GM23338 (cell line): ENCODE measurements at regions not wholly inside any gene's neighbourhood (a gene's known extent, or its start where the extent isn't known, plus 50 kb on each side); places are given as distances from the start of the nearest gene placed in this dataset.
A peak's percentile ranks its signal among the peaks of the same experiment; 100 is the strongest.

Experiments used
- ATAC-seq: fragments of 200-7000 bp; cut with Tn5 transposase; 3 replicates; pipeline ENCODE4 v1.9.1; 2020
- DNase-seq: peaks from one replicate; pipeline ENCODE4 v3.0.0-alpha.2; 2015; ENCODE audit warnings: low spot score
- H2AFZ ChIP-seq: fragments of 200-600 bp; sonication (generic); 2 replicates; pipeline ENCODE4 v1.8.0; 2016; ENCODE audit warnings: antibody characterized with exemption, mild to moderate bottlenecking, moderate library complexity
- H3F3A ChIP-seq: fragments of 200-600 bp; sonication (generic); replicated peaks from 2 replicates; pipeline ENCODE4 v1.8.0; 2017; ENCODE audit warnings: antibody characterized with exemption, mixed run types, low read depth
- H3K27ac ChIP-seq: fragments of 200-600 bp; sonication (generic); 2 replicates; pipeline ENCODE4 v1.6.1; 2016; ENCODE audit warnings: low read depth
- H3K27me3 ChIP-seq: fragments of 200-600 bp; sonication (generic); 2 replicates; pipeline ENCODE4 v1.8.0; 2016; ENCODE audit warnings: mild to moderate bottlenecking, mixed run types, moderate library complexity; ENCODE audit not compliant: insufficient read depth
- H3K36me3 ChIP-seq: fragments of 200-600 bp; sonication (generic); 2 replicates; pipeline ENCODE4 v1.8.0; 2016; ENCODE audit warnings: mild to moderate bottlenecking; ENCODE audit not compliant: insufficient read depth
- H3K4me1 ChIP-seq: fragments of 200-600 bp; sonication (generic); 2 replicates; pipeline ENCODE4 v1.8.0; 2016; ENCODE audit warnings: mild to moderate bottlenecking, moderate library complexity; ENCODE audit not compliant: insufficient read depth
- H3K4me2 ChIP-seq: fragments of 200-600 bp; sonication (generic); 2 replicates; pipeline ENCODE4 v1.7.1; 2017; ENCODE audit warnings: mixed run types
- H3K4me3 ChIP-seq: fragments of 200-600 bp; sonication (generic); 2 replicates; pipeline ENCODE4 v1.6.1; 2016; ENCODE audit warnings: mixed run types
- H3K79me2 ChIP-seq: fragments of 200-600 bp; sonication (generic); replicated peaks from 2 replicates; pipeline ENCODE4 v1.8.0; 2017; ENCODE audit warnings: mild to moderate bottlenecking; ENCODE audit not compliant: insufficient read depth
- H3K9me2 ChIP-seq: fragments of 200-600 bp; sonication (generic); 2 replicates; pipeline ENCODE4 v1.8.0; 2017; ENCODE audit not compliant: insufficient read depth
- H4K20me1 ChIP-seq: fragments of 200-600 bp; sonication (generic); replicated peaks from 2 replicates; pipeline ENCODE4 v1.8.0; 2017; ENCODE audit warnings: mild to moderate bottlenecking; ENCODE audit not compliant: insufficient read depth
- H3K27ac Mint-ChIP-seq: 2 replicates; pipeline ENCODE4 v1.8.0; 2020; ENCODE audit warnings: inconsistent platforms, mild to moderate bottlenecking, moderate library complexity, mixed read lengths
- H3K27me3 Mint-ChIP-seq: 3 replicates; pipeline ENCODE4 v1.8.0; 2022; ENCODE audit warnings: low read depth, mild to moderate bottlenecking, moderate library complexity, mixed read lengths, inconsistent platforms; ENCODE audit not compliant: insufficient read depth, poor library complexity
- H3K36me3 Mint-ChIP-seq: 3 replicates; pipeline ENCODE4 v1.8.0; 2021; ENCODE audit warnings: low read depth, mild to moderate bottlenecking, inconsistent platforms, moderate library complexity, mixed read lengths
- H3K4me1 Mint-ChIP-seq: 3 replicates; pipeline ENCODE4 v1.8.0; 2020; ENCODE audit warnings: mild to moderate bottlenecking, inconsistent platforms, mixed read lengths
- H3K4me3 Mint-ChIP-seq: 3 replicates; pipeline ENCODE4 v1.8.0; 2021; ENCODE audit warnings: moderate library complexity, mild to moderate bottlenecking, inconsistent platforms, mixed read lengths
- H3K9me3 Mint-ChIP-seq: 3 replicates; pipeline ENCODE4 v1.8.0; 2020; ENCODE audit warnings: moderate library complexity, mild to moderate bottlenecking, inconsistent platforms, mixed read lengths
- CREB1 ChIP-seq: fragments of 250-450 bp; sonication (Bioruptor Pico); IDR thresholded peaks from 2 replicates; pipeline ENCODE4 v1.5.0; 2020; ENCODE audit warnings: low read depth, mild to moderate bottlenecking, moderate library complexity
- EZH2 ChIP-seq: fragments of 200-600 bp; sonication (generic); IDR thresholded peaks from one replicate; pipeline ENCODE4 v1.8.0; 2017; ENCODE audit warnings: antibody characterized with exemption, mild to moderate bottlenecking, low read depth; ENCODE audit not compliant: unreplicated experiment
- JUNB ChIP-seq: IDR thresholded peaks from one replicate; pipeline ENCODE4 v1.6.1; 2016; ENCODE audit warnings: antibody characterized with exemption; ENCODE audit not compliant: unreplicated experiment
- NANOG ChIP-seq: IDR thresholded peaks from 2 replicates; pipeline ENCODE4 v1.6.1; 2016; ENCODE audit warnings: antibody characterized with exemption, borderline replicate concordance
- POLR2AphosphoS5 ChIP-seq: IDR thresholded peaks from 2 replicates; pipeline ENCODE4 v1.6.1; 2016; ENCODE audit warnings: antibody characterized with exemption, low read depth
- ZNF114 ChIP-seq: fragments of 250-450 bp; sonication (Bioruptor Pico); IDR thresholded peaks from 2 replicates; pipeline ENCODE4 v1.5.0; 2020; ENCODE audit warnings: mild to moderate bottlenecking, moderate library complexity
- ZNF462 ChIP-seq: fragments of 250-450 bp; sonication (Bioruptor Pico); IDR thresholded peaks from 2 replicates; pipeline ENCODE4 v1.5.0; 2020; ENCODE audit warnings: mild to moderate bottlenecking, moderate library complexity

GRCh38 chr5:15142458-15142857, 270.9 kb upstream of the ANKH start:
- TF ChIP-seq ZNF114 (CRISPR knock-in tag): no peak
- no peaks in the 10 kb centered on the region for H3K36me3 Mint-ChIP-seq
- no peaks in the 10 kb centered on the region for H4K20me1 ChIP-seq
- H3K4me1 Mint-ChIP-seq: peaks cover 4% of the 10 kb centered on the region
- H3F3A ChIP-seq: no peaks in the 10 kb centered on the region
- H3K27me3 ChIP-seq: no peaks in the 10 kb centered on the region
- H3K9me2 ChIP-seq: peaks cover 3% of the 10 kb centered on the region; the same call in 1 of the 2 replicates
- ATAC-seq (no peak), DNase-seq (no peak)
- H3K27me3 Mint-ChIP-seq: no peaks in the 10 kb centered on the region
- no peak overlapping the region for H3K4me2 ChIP-seq
- H3K4me3 ChIP-seq: no peak overlapping the region
- no peaks in the 10 kb centered on the region for H3K4me1 ChIP-seq
- no peaks in the 10 kb centered on the region for H3K9me3 Mint-ChIP-seq
- H3K27ac Mint-ChIP-seq: no peak overlapping the region
- H3K27ac ChIP-seq: no peak overlapping the region
- H3K4me3 Mint-ChIP-seq: no peak overlapping the region
- H2AFZ ChIP-seq: no peak overlapping the region
- no peaks in the 10 kb centered on the region for H3K79me2 ChIP-seq
- no peaks in the 10 kb centered on the region for H3K36me3 ChIP-seq

- Histone ChIP-seq H3F3A (no peaks in the 10 kb centered on the region), H3K27me3 (no peaks in the 10 kb centered on the region), H3K4me1 (no peaks in the 10 kb centered on the region), H3K79me2 (no peaks in the 10 kb centered on the region), H3K4me2 (no peak overlapping the region), H3K27ac (no peak overlapping the region), H3K36me3 (no peaks in the 10 kb centered on the region), H2AFZ (no peak overlapping the region), H3K9me2 (no peaks in the 10 kb centered on the region; the same call in 1 of the 2 replicates), H3K4me3 (no peak overlapping the region), H4K20me1 (no peaks in the 10 kb centered on the region)
- Mint-ChIP-seq H3K27ac (no peak overlapping the region; the same call in 1 of the 2 replicates), H3K36me3 (peaks cover 7% of the 10 kb centered on the region; the same call in 1 of the 3 replicates), H3K4me1 (peaks cover 16% of the 10 kb centered on the region), H3K27me3 (peaks cover 1% of the 10 kb centered on the region), H3K4me3 (no peak overlapping the region), H3K9me3 (peaks cover 5% of the 10 kb centered on the region; the same call in 1 of the 3 replicates)
- TF ChIP-seq NANOG (peak; percentile 63; the same call in 1 of the 2 replicates), CREB1 (CRISPR knock-in tag) (no peak), EZH2 (no peak), ZNF114 (CRISPR knock-in tag) (no peak), POLR2AphosphoS5 (no peak), JUNB (no peak)
- DNase-seq (peak; percentile 57), ATAC-seq (peak; percentile 53)
These were observed 265.8 kb upstream of the ANKH start for GRCh38 chr5:15137414-15137813.

GRCh38 chr5:15135661-15136060, 264.1 kb upstream of the ANKH start:
- H3K27me3 Mint-ChIP-seq: peaks cover 1% of the 10 kb centered on the region
- no peak for TF ChIP-seq ZNF462 (CRISPR knock-in tag)
- H2AFZ ChIP-seq: no peak overlapping the region
- peaks cover 7% of the 10 kb centered on the region; the same call in 1 of the 3 replicates for H3K36me3 Mint-ChIP-seq
- ATAC-seq (no peak), DNase-seq (no peak)
- peaks cover 16% of the 10 kb centered on the region for H3K4me1 Mint-ChIP-seq
- no peaks in the 10 kb centered on the region for H3K36me3 ChIP-seq
- H3F3A ChIP-seq: no peaks in the 10 kb centered on the region
- H3K4me1 ChIP-seq: no peaks in the 10 kb centered on the region
- no peaks in the 10 kb centered on the region for H3K79me2 ChIP-seq
- no peak overlapping the region for H3K27ac Mint-ChIP-seq
- H3K27ac ChIP-seq: no peak overlapping the region
- peaks cover 5% of the 10 kb centered on the region; the same call in 1 of the 3 replicates for H3K9me3 Mint-ChIP-seq
- H3K27me3 ChIP-seq: no peaks in the 10 kb centered on the region
- H3K4me3 ChIP-seq: no peak overlapping the region
- no peaks in the 10 kb centered on the region for H3K9me2 ChIP-seq
- no peak overlapping the region for H3K4me2 ChIP-seq
- H4K20me1 ChIP-seq: no peaks in the 10 kb centered on the region
- no peak overlapping the region for H3K4me3 Mint-ChIP-seq
